ENCODE measurements at regions not wholly inside any gene's neighbourhood (a gene's known extent, or its start where the extent isn't known, plus 50 kb on each side); places are given as distances from the start of the nearest gene placed in this dataset.

DNA sequence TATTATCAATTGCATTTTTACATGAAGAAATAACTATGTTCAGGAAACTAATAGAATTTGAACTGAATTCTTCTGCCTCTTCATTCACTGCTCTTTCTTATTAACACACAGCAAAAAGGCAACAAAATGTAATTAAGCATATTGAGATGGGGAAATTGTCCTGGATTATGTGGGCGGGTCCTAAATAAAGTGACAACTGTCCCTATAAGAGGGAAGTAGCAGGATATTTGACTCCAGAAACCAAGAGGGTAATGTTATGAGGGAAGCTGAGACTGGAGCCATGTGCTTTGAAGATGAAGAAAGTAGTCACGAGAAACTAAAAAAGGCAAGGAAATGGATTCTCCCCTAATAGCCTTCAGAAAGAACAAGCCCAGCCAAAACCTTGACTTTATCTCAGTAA lies 311.2 kb upstream of the PIK3R1 start:
- no peak for ATAC-seq
- H3K4me3 ChIP-seq: no peak overlapping the region

GRCh38 chr5:67903656-67904055 lies 311.9 kb upstream of the PIK3R1 start:
- Histone ChIP-seq H3K4me3 (no peak overlapping the region), H3K27ac (no peak overlapping the region), H3K36me3 (no peaks in the 10 kb centered on the region), H3K9me3 (peaks cover 0 to 3% (median 0%) of the 10 kb centered on the region in 11 donors), H3K27me3 (no peaks in the 10 kb centered on the region), H3K4me1 (no peaks in the 10 kb centered on the region)
- DNase-seq: no peak
- TF ChIP-seq, protein P1, sequence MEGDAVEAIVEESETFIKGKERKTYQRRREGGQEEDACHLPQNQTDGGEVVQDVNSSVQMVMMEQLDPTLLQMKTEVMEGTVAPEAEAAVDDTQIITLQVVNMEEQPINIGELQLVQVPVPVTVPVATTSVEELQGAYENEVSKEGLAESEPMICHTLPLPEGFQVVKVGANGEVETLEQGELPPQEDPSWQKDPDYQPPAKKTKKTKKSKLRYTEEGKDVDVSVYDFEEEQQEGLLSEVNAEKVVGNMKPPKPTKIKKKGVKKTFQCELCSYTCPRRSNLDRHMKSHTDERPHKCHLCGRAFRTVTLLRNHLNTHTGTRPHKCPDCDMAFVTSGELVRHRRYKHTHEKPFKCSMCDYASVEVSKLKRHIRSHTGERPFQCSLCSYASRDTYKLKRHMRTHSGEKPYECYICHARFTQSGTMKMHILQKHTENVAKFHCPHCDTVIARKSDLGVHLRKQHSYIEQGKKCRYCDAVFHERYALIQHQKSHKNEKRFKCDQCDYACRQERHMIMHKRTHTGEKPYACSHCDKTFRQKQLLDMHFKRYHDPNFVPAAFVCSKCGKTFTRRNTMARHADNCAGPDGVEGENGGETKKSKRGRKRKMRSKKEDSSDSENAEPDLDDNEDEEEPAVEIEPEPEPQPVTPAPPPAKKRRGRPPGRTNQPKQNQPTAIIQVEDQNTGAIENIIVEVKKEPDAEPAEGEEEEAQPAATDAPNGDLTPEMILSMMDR (IDR thresholded peaks at IDR 0.05): no peak
- WGBS, 2 donors: 94 to 96% methylated on average over 2 of the region's 2 CpGs
- intact Hi-C loops (cut with DNase I): no loop called here
- no peak for ATAC-seq

More for the DNA sequence above, 311.2 kb upstream of the PIK3R1 start:
- Histone ChIP-seq H3K36me3 (no peaks in the 10 kb centered on the region), H3K9me3 (peaks cover 0 to 3% (median 0%) of the 10 kb centered on the region in 11 donors), H3K27ac (no peak overlapping the region), H3K4me1 (no peaks in the 10 kb centered on the region), H3K27me3 (no peaks in the 10 kb centered on the region)
- no peak for DNase-seq
- TF ChIP-seq, protein P1 (IDR thresholded peaks at IDR 0.05): no peak
- 93% methylated on average over 2 of the region's 2 CpGs for WGBS, 2 donors
- intact Hi-C loops (cut with DNase I): no loop called here

- Histone ChIP-seq H3K9me3 (peaks cover 0 to 3% (median 0%) of the 10 kb centered on the region in 11 donors), H3K27ac (no peak overlapping the region), H3K4me1 (no peaks in the 10 kb centered on the region), H3K36me3 (no peaks in the 10 kb centered on the region), H3K27me3 (no peaks in the 10 kb centered on the region), H3K4me3 (no peak overlapping the region)
- intact Hi-C loops (cut with DNase I): no loop called here
- TF ChIP-seq, protein P1 (IDR thresholded peaks at IDR 0.05): no peak
- no peak for ATAC-seq
- WGBS, 2 donors: 84 to 88% methylated on average over 2 of the region's 2 CpGs
- DNase-seq: no peak
Observed at GRCh38 chr5:67903121-67903520, 312.4 kb upstream of the PIK3R1 start.

DNA sequence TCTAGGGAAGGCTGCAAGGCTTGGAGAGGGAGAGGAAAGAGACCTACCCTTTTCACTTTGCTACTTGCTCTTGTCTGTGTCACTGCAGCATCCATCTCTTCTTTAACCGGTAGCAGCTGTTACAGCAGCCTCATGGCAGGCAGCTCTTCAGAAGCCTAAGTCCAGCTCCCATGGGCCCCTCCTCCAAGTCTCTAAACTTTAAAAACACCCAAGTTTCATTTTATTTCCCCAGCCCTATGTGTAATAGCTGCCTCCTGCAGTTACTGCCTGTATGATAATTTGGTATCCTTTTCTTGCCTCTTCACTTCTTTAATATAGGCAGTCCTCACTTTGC lies 313.1 kb upstream of the PIK3R1 start:
- ATAC-seq (peak in 1 of 8 donors; percentile 49), DNase-seq (no peak)
- WGBS, 2 donors: 73 to 77% methylated on average over 1 of the region's 1 CpG
- H3K36me3 ChIP-seq: no peaks in the 10 kb centered on the region
- H3K9me3 ChIP-seq: peaks cover 0 to 3% (median 0%) of the 10 kb centered on the region in 11 donors
- intact Hi-C loops (cut with DNase I): no loop called here
- TF ChIP-seq, protein P1 (IDR thresholded peaks at IDR 0.05): no peak
- H3K27me3 ChIP-seq: no peaks in the 10 kb centered on the region
- H3K4me3 ChIP-seq: no peak overlapping the region
- H3K27ac ChIP-seq: no peak overlapping the region
- H3K4me1 ChIP-seq: peaks cover 0 to 3% (median 0%) of the 10 kb centered on the region in 9 donors

Data from heart right ventricle (tissue), 16 donors.